ENCODE measurements at regions not wholly inside any gene's neighbourhood (a gene's known extent, or its start where the extent isn't known, plus 50 kb on each side); places are given as distances from the start of the nearest gene placed in this dataset.
A peak's percentile ranks its signal among the peaks of the same experiment; 100 is the strongest.

- 52 to 68% methylated on average over 2 of the region's 2 CpGs for WGBS, 2 donors
- Histone ChIP-seq H3K9me3 (ENCODE audit: control insufficient read depth in 4 of 4, insufficient read depth in 3 of 4, low read length in 3 of 4) (no peaks in the 10 kb centered on the region), H3K4me3 (no peak overlapping the region), H3K4me1 (ENCODE audit: control insufficient read depth in 5 of 5, insufficient read depth in 5 of 5, low read length in 5 of 5) (peaks cover 0 to 9% (median 0%) of the 10 kb centered on the region in 5 donors), H3K27ac (ENCODE audit: low read depth in 1 of 2, low read length in 1 of 2) (no peak overlapping the region), H3K9ac (ENCODE audit: insufficient read depth in 1 of 2, low read length in 2 of 2) (no peak overlapping the region), H3K36me3 (ENCODE audit: control insufficient read depth in 4 of 4, insufficient read depth in 4 of 4, low read length in 4 of 4) (no peaks in the 10 kb centered on the region), H3K27me3 (ENCODE audit: control insufficient read depth in 3 of 3, insufficient read depth in 3 of 3, low read length in 2 of 3) (no peaks in the 10 kb centered on the region)
- no peak for TF ChIP-seq CTCF (IDR thresholded peaks at IDR 0.05; ENCODE audit: control extremely low read depth, extremely low read depth)
- DNase-seq (no peak), ATAC-seq (ENCODE audit: insufficient read depth, low FRiP score) (no peak)
Measured at GRCh38 chr13:33528896-33529295, 243.3 kb upstream of the STARD13 start.

GRCh38 chr13:33531484-33531883, 245.9 kb upstream of the STARD13 start:
- Histone ChIP-seq H3K4me1 (ENCODE audit: control insufficient read depth in 5 of 5, insufficient read depth in 5 of 5, low read length in 5 of 5) (peaks cover 0 to 2% (median 0%) of the 10 kb centered on the region in 5 donors), H3K9ac (ENCODE audit: insufficient read depth in 1 of 2, low read length in 2 of 2) (no peak overlapping the region), H3K27me3 (ENCODE audit: control insufficient read depth in 3 of 3, insufficient read depth in 3 of 3, low read length in 2 of 3) (no peaks in the 10 kb centered on the region), H3K27ac (ENCODE audit: low read depth in 1 of 2, low read length in 1 of 2) (no peak overlapping the region), H3K9me3 (ENCODE audit: control insufficient read depth in 4 of 4, insufficient read depth in 3 of 4, low read length in 3 of 4) (no peaks in the 10 kb centered on the region), H3K4me3 (no peak overlapping the region), H3K36me3 (ENCODE audit: control insufficient read depth in 4 of 4, insufficient read depth in 4 of 4, low read length in 4 of 4) (no peaks in the 10 kb centered on the region)
- DNase-seq (no peak), ATAC-seq (ENCODE audit: insufficient read depth, low FRiP score) (no peak)
- no peak for TF ChIP-seq CTCF (IDR thresholded peaks at IDR 0.05; ENCODE audit: control extremely low read depth, extremely low read depth)

GRCh38 chr13:33535061-33535460, 249.5 kb upstream of the STARD13 start:
- TF ChIP-seq CTCF (IDR thresholded peaks at IDR 0.05; ENCODE audit: control extremely low read depth, extremely low read depth): no peak
- Histone ChIP-seq H3K4me3 (no peak overlapping the region), H3K9me3 (ENCODE audit: control insufficient read depth in 4 of 4, insufficient read depth in 3 of 4, low read length in 3 of 4) (no peaks in the 10 kb centered on the region), H3K27ac (ENCODE audit: low read depth in 1 of 2, low read length in 1 of 2) (no peak overlapping the region), H3K36me3 (ENCODE audit: control insufficient read depth in 4 of 4, insufficient read depth in 4 of 4, low read length in 4 of 4) (no peaks in the 10 kb centered on the region), H3K27me3 (ENCODE audit: control insufficient read depth in 3 of 3, insufficient read depth in 3 of 3, low read length in 2 of 3) (no peaks in the 10 kb centered on the region), H3K9ac (ENCODE audit: insufficient read depth in 1 of 2, low read length in 2 of 2) (no peak overlapping the region), H3K4me1 (ENCODE audit: control insufficient read depth in 5 of 5, insufficient read depth in 5 of 5, low read length in 5 of 5) (peaks cover 0 to 14% (median 0%) of the 10 kb centered on the region in 5 donors)
- 86 to 91% methylated on average over 4 of the region's 4 CpGs for WGBS, 2 donors
- DNase-seq (no peak), ATAC-seq (ENCODE audit: insufficient read depth, low FRiP score) (no peak)

DNA sequence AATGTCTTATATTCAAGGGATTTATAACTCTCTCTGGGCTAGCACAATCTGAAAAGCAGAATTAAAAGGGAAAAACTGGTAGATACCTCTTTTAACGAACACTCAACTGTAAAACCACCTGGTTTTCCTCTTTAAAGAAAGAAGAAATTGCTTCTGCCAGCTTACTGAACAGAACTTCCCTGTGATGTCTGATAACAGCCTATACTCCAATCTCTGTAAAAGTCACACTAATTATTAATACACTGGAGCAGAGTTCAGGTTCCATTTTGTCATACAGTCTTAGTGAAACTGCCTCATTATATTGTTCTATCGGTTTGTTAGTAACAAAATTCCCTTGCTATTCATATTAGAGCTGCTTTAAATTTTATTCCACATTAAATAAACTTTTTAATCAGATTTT, 251.0 kb upstream of the STARD13 start:
- DNase-seq (no peak), ATAC-seq (ENCODE audit: insufficient read depth, low FRiP score) (no peak)
- H3K27me3 ChIP-seq (ENCODE audit: control insufficient read depth in 3 of 3, insufficient read depth in 3 of 3, low read length in 2 of 3): no peaks in the 10 kb centered on the region
- no peak for TF ChIP-seq CTCF (IDR thresholded peaks at IDR 0.05; ENCODE audit: control extremely low read depth, extremely low read depth)
- H3K36me3 ChIP-seq (ENCODE audit: control insufficient read depth in 4 of 4, insufficient read depth in 4 of 4, low read length in 4 of 4): no peaks in the 10 kb centered on the region
- no peaks in the 10 kb centered on the region for H3K9me3 ChIP-seq (ENCODE audit: control insufficient read depth in 4 of 4, insufficient read depth in 3 of 4, low read length in 3 of 4)
- 52 to 55% methylated on average over 2 of the region's 2 CpGs for WGBS, 2 donors
- no peak overlapping the region for H3K4me3 ChIP-seq
- H3K4me1 ChIP-seq (ENCODE audit: control insufficient read depth in 5 of 5, insufficient read depth in 5 of 5, low read length in 5 of 5): peaks cover 0 to 19% (median 10%) of the 10 kb centered on the region in 5 donors
- H3K9ac ChIP-seq (ENCODE audit: insufficient read depth in 1 of 2, low read length in 2 of 2): peak overlapping the region in 1 of 2 donors; percentile 56
- no peak overlapping the region for H3K27ac ChIP-seq (ENCODE audit: low read depth in 1 of 2, low read length in 1 of 2)

Data from lung (tissue), 11 donors.